Pancreas (tissue), 10 donors: ENCODE measurements at regions not wholly inside any gene's neighbourhood (a gene's known extent, or its start where the extent isn't known, plus 50 kb on each side); places are given as distances from the start of the nearest gene placed in this dataset.

ENCODE experiments used
- ATAC-seq, 4 donors: fragments of 200-7000 bp; cut with Tn5 transposase; one replicate each; pipeline versions ENCODE4 v1.8.0 to v1.9.1; 2020; ENCODE audit warnings: mild to moderate bottlenecking in 4 of 4, moderate library complexity in 4 of 4
- DNase-seq, 6 donors: peaks; one replicate each; pipeline ENCODE4 v3.0.0-alpha.2; 2020
- FAIRE-seq: peaks from 2 replicates; lab custom pipeline; 2012; peaks lifted over from hg19 to GRCh38; lab: Jason Lieb, UNC
- H3K27ac ChIP-seq, 4 donors: fragments of 200-600 bp; sonication (generic); 1 replicate in 3 of 4; 2 replicates in 1 of 4; pipeline versions ENCODE4 v1.5.0 to v1.8.0; 2020
- H3K27me3 ChIP-seq, 4 donors: fragments of 200-600 bp; one replicate each; pipeline ENCODE4 v1.8.0; 2021
- H3K36me3 ChIP-seq, 3 donors: fragments of 200-600 bp; sonication (generic) in 1 of 3; one replicate each; pipeline versions ENCODE4 v1.5.0 to v1.8.0; 2020 to 2021
- H3K4me1 ChIP-seq, 3 donors: fragments of 200-600 bp; one replicate each; pipeline ENCODE4 v1.8.0; 2021
- H3K4me3 ChIP-seq, 4 donors: fragments of 200-600 bp; sonication (generic) in 2 of 4; one replicate each; pipeline versions ENCODE4 v1.5.0 to v1.8.0; 2020 to 2021
- H3K9me3 ChIP-seq, 4 donors: fragments of 200-600 bp; one replicate each; pipeline ENCODE4 v1.8.0; 2021
- CTCF ChIP-seq, 4 donors: fragments of 200-600 bp; sonication (generic) in 3 of 4; IDR thresholded peaks; one replicate each; pipeline versions ENCODE4 v1.5.0 to v1.8.0; 2021; ENCODE audit warnings: antibody characterized with exemption in 4 of 4
- WGBS, 2 donors: extraction: QIAGEN DNeasy Blood & Tissue Kit; methylation state at CpG; one replicate each; pipeline ENCODE4 v1.1.7; 2013; 5-methylcytosine and 5-hydroxymethylcytosine counted together
- intact Hi-C, 3 donors: fragments of 100-400 bp; cut with DNase I; formaldehyde crosslinking; loops; one replicate each; pipeline versions ENCODE4 v1.11.1 to v1.14.2; 2022
- donor health status: healthy with polysubstance abuse.
- donor health status: DM: no; HTN: no; CAD: no; lungs with moderate emphysema.
- donor health status: DM: no; HTN: no; CAD: no.
- donor health status: control.
- donor health status: control.
- donor health status: Bipolar disorder and iron deficiency.
- donor health status: DM: yes; HTN: yes; CAD: no.
- donor health status: DM: no; HTN: no; CAD: no.
- donor health status: DM: no; HTN: no; CAD: no.
- donor health status: DM: yes; HTN: yes; CAD: no.

- no peak for FAIRE-seq
- intact Hi-C loops: no loop called here
- Histone ChIP-seq H3K4me3 (no peak overlapping the region), H3K27ac (no peak overlapping the region), H3K4me1 (no peaks in the 10 kb centered on the region), H3K36me3 (no peaks in the 10 kb centered on the region), H3K27me3 (no peaks in the 10 kb centered on the region), H3K9me3 (no peaks in the 10 kb centered on the region)
- DNase-seq: no peak
- no peak for TF ChIP-seq CTCF (IDR thresholded peaks at IDR 0.05)
- WGBS, 2 donors: 74 to 76% methylated on average over 8 of the region's 8 CpGs
- ATAC-seq: no peak
Measured at GRCh38 chr2:16124881-16125613, 184.7 kb downstream of the MYCN start.

- H3K27me3 ChIP-seq: no peaks in the 10 kb centered on the region
- ATAC-seq: no peak
- H3K9me3 ChIP-seq: no peaks in the 10 kb centered on the region
- no peak for DNase-seq
- no peaks in the 10 kb centered on the region for H3K4me1 ChIP-seq
- H3K4me3 ChIP-seq: no peak overlapping the region
- 61 to 69% methylated on average over 10 of the region's 10 CpGs for WGBS, 2 donors
- intact Hi-C loops: no loop called here
- no peak for FAIRE-seq
- TF ChIP-seq CTCF (IDR thresholded peaks at IDR 0.05): no peak
- H3K36me3 ChIP-seq: no peaks in the 10 kb centered on the region
- no peak overlapping the region for H3K27ac ChIP-seq
Measured at GRCh38 chr2:16123856-16124780, 183.8 kb downstream of the MYCN start.

GRCh38 chr2:16123421-16123820, 183.1 kb downstream of the MYCN start:
- no peak for ATAC-seq
- 57 to 80% methylated on average over 8 of the region's 8 CpGs for WGBS, 2 donors

GRCh38 chr2:16122556-16122955, 182.2 kb downstream of the MYCN start:
- no peak for FAIRE-seq
- WGBS, 2 donors: 94% methylated on average over 4 of the region's 4 CpGs

More at GRCh38 chr2:16123421-16123820, 183.1 kb downstream of the MYCN start:
- FAIRE-seq (no peak), DNase-seq (no peak)
- H3K36me3 ChIP-seq: no peaks in the 10 kb centered on the region
- no peaks in the 10 kb centered on the region for H3K27me3 ChIP-seq
- no peak overlapping the region for H3K27ac ChIP-seq
- H3K9me3 ChIP-seq: no peaks in the 10 kb centered on the region
- intact Hi-C loops: no loop called here
- TF ChIP-seq CTCF (IDR thresholded peaks at IDR 0.05): no peak
- H3K4me3 ChIP-seq: no peak overlapping the region
- H3K4me1 ChIP-seq: no peaks in the 10 kb centered on the region

More at GRCh38 chr2:16122556-16122955, 182.2 kb downstream of the MYCN start:
- intact Hi-C loops: no loop called here
- no peak overlapping the region for H3K4me3 ChIP-seq
- no peak overlapping the region for H3K27ac ChIP-seq
- ATAC-seq (no peak), DNase-seq (no peak)
- H3K36me3 ChIP-seq: no peaks in the 10 kb centered on the region
- TF ChIP-seq CTCF (IDR thresholded peaks at IDR 0.05): no peak
- no peaks in the 10 kb centered on the region for H3K9me3 ChIP-seq
- no peaks in the 10 kb centered on the region for H3K4me1 ChIP-seq
- H3K27me3 ChIP-seq: no peaks in the 10 kb centered on the region
